ENCODE measurements at regions not wholly inside any gene's neighbourhood (a gene's known extent, or its start where the extent isn't known, plus 50 kb on each side); places are given as distances from the start of the nearest gene placed in this dataset.

DNA sequence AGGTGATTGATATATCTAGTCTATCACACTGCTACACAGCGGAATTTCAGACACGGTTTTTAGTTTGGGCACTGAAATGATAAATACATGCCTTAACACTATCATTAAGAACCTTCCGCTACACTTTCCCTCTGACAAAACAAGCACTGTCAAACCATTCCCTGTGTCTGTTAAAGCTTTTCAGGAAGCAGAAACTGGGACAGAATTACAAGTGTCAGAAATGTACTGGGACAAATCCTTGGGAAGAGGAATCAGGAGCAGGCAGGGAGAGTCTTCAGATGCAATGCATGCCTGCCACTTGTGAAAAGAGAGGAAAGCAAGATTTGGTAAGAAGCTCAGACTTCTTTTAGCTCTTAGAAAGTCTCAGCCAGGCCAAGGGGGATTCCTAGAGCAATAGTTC, 196.8 kb upstream of the PTPRZ1 start:
- TF ChIP-seq CTCF (IDR thresholded peaks at IDR 0.05), result no peak
- no peak for TF ChIP-seq POLR2A (IDR thresholded peaks at IDR 0.05)
